ENCODE measurements at regions not wholly inside any gene's neighbourhood (a gene's known extent, or its start where the extent isn't known, plus 50 kb on each side); places are given as distances from the start of the nearest gene placed in this dataset.

DNA sequence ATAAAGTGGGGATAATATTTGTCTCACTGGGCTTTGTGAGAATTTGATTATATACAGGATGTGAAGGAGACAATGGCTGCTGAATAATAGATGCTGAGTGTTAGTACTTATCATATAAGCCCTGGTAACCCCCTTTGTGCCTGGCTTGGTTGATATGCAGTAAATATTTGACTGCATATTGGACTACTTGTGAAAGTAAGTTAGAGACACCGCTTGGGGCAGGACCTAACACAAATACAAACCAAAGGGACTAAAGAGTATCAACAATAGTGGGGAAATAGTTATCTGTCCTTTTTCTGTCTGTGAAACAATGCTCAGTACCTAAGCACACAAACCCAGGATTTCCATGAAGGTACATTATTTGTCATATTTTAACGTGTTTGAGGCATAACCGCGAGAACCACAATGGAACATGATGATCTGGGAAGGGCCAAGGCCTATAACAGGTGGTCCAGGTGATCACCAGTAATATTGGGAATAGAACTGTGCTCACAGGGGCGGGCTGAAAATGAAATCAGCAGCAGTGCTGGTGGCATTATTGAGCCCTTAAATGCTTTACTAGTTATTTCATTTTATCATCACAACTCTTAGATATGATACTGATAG is 138.2 kb upstream of the SMARCA2 start (continued):
- TF ChIP-seq, protein P1, sequence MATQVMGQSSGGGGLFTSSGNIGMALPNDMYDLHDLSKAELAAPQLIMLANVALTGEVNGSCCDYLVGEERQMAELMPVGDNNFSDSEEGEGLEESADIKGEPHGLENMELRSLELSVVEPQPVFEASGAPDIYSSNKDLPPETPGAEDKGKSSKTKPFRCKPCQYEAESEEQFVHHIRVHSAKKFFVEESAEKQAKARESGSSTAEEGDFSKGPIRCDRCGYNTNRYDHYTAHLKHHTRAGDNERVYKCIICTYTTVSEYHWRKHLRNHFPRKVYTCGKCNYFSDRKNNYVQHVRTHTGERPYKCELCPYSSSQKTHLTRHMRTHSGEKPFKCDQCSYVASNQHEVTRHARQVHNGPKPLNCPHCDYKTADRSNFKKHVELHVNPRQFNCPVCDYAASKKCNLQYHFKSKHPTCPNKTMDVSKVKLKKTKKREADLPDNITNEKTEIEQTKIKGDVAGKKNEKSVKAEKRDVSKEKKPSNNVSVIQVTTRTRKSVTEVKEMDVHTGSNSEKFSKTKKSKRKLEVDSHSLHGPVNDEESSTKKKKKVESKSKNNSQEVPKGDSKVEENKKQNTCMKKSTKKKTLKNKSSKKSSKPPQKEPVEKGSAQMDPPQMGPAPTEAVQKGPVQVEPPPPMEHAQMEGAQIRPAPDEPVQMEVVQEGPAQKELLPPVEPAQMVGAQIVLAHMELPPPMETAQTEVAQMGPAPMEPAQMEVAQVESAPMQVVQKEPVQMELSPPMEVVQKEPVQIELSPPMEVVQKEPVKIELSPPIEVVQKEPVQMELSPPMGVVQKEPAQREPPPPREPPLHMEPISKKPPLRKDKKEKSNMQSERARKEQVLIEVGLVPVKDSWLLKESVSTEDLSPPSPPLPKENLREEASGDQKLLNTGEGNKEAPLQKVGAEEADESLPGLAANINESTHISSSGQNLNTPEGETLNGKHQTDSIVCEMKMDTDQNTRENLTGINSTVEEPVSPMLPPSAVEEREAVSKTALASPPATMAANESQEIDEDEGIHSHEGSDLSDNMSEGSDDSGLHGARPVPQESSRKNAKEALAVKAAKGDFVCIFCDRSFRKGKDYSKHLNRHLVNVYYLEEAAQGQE (IDR thresholded peaks at IDR 0.05; ENCODE audit: low read depth, low read length) = no peak
- no peak for TF ChIP-seq MXI1 (IDR thresholded peaks at IDR 0.05; ENCODE audit: low read depth, low read length)
- TF ChIP-seq, protein P2, sequence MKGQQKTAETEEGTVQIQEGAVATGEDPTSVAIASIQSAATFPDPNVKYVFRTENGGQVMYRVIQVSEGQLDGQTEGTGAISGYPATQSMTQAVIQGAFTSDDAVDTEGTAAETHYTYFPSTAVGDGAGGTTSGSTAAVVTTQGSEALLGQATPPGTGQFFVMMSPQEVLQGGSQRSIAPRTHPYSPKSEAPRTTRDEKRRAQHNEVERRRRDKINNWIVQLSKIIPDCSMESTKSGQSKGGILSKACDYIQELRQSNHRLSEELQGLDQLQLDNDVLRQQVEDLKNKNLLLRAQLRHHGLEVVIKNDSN (IDR thresholded peaks at IDR 0.05; ENCODE audit: borderline replicate concordance, low read depth) = no peak
- TF ChIP-seq NRF1 (IDR thresholded peaks at IDR 0.05; ENCODE audit: low read depth, low read length) = no peak
- TF ChIP-seq NFIC (IDR thresholded peaks at IDR 0.05; ENCODE audit: borderline replicate concordance) = no peak

DNA sequence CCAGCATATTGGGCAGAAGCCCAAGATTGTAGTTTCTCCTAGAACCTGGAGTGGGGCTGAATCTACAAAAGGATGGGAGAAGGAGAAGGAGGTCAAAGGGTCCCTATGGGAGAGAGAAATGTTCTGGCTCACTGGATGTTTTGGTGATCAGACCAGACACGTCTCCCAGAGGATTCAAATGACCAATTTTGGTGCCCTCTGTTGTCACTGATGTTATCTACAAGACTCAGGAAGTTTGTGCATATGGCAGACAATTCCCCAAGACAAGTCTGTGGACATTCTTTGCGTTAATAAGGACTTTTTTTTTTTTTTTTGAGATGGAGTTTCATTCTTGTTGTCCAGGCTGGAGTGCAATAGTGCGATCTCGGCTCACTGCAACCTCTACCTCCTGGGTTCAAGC is 137.2 kb upstream of the SMARCA2 start:
- Histone ChIP-seq H4K20me1 (ENCODE audit: insufficient read depth) (no peaks in the 10 kb centered on the region), H3K79me2 (ENCODE audit: insufficient read depth) (no peaks in the 10 kb centered on the region), H3K4me1 (ENCODE audit: control insufficient read depth in 1 of 2, insufficient read depth in 2 of 2, low read depth in 1 of 2, low read length in 1 of 2) (no peaks in the 10 kb centered on the region), H3K36me3 (replicated peaks in 1 of 2; ENCODE audit: control insufficient read depth in 1 of 2, insufficient read depth in 2 of 2, low read length in 1 of 2) (no peaks in the 10 kb centered on the region), H3K4me2 (no peak overlapping the region), H3K9me3 (no peaks in the 10 kb centered on the region), H2AFZ (ENCODE audit: low read depth) (no peak overlapping the region), H3K27me3 (ENCODE audit: insufficient read depth) (no peaks in the 10 kb centered on the region), H3K4me3 (ENCODE audit: low read depth in 2 of 2, low read length in 1 of 2) (no peak overlapping the region), H3K9ac (no peak overlapping the region), H3K27ac (ENCODE audit: low read depth in 2 of 2, low read length in 1 of 2) (no peak overlapping the region), H3K9me2 (no peaks in the 10 kb centered on the region), H3F3A (replicated peaks; ENCODE audit: insufficient read depth) (no peaks in the 10 kb centered on the region)
- 25% methylated on average over 4 of the region's 4 CpGs for whole genome bisulfite sequencing (ENCODE audit: low lambda C conversion rate)
- CTCF ChIA-PET = no interaction called here
- no peak for DNase-seq
- TF ChIP-seq, protein P3, sequence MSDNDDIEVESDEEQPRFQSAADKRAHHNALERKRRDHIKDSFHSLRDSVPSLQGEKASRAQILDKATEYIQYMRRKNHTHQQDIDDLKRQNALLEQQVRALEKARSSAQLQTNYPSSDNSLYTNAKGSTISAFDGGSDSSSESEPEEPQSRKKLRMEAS (IDR thresholded peaks at IDR 0.05; ENCODE audit: low read depth) = no peak
- TF ChIP-seq CHD2 (IDR thresholded peaks at IDR 0.05; ENCODE audit: low read length, partially characterized antibody) = no peak
- TF ChIP-seq RXRA (IDR thresholded peaks at IDR 0.05; ENCODE audit: borderline replicate concordance, low read depth) = no peak
- TF ChIP-seq, protein P4, sequence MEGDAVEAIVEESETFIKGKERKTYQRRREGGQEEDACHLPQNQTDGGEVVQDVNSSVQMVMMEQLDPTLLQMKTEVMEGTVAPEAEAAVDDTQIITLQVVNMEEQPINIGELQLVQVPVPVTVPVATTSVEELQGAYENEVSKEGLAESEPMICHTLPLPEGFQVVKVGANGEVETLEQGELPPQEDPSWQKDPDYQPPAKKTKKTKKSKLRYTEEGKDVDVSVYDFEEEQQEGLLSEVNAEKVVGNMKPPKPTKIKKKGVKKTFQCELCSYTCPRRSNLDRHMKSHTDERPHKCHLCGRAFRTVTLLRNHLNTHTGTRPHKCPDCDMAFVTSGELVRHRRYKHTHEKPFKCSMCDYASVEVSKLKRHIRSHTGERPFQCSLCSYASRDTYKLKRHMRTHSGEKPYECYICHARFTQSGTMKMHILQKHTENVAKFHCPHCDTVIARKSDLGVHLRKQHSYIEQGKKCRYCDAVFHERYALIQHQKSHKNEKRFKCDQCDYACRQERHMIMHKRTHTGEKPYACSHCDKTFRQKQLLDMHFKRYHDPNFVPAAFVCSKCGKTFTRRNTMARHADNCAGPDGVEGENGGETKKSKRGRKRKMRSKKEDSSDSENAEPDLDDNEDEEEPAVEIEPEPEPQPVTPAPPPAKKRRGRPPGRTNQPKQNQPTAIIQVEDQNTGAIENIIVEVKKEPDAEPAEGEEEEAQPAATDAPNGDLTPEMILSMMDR (IDR thresholded peaks at IDR 0.05) = no peak
- no peak for TF ChIP-seq MXI1 (IDR thresholded peaks at IDR 0.05; ENCODE audit: low read depth, low read length)
- TF ChIP-seq, protein P5, sequence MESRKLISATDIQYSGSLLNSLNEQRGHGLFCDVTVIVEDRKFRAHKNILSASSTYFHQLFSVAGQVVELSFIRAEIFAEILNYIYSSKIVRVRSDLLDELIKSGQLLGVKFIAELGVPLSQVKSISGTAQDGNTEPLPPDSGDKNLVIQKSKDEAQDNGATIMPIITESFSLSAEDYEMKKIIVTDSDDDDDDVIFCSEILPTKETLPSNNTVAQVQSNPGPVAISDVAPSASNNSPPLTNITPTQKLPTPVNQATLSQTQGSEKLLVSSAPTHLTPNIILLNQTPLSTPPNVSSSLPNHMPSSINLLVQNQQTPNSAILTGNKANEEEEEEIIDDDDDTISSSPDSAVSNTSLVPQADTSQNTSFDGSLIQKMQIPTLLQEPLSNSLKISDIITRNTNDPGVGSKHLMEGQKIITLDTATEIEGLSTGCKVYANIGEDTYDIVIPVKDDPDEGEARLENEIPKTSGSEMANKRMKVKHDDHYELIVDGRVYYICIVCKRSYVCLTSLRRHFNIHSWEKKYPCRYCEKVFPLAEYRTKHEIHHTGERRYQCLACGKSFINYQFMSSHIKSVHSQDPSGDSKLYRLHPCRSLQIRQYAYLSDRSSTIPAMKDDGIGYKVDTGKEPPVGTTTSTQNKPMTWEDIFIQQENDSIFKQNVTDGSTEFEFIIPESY (IDR thresholded peaks at IDR 0.05; ENCODE audit: borderline replicate concordance, low read depth) = no peak
- TF ChIP-seq, protein P6, sequence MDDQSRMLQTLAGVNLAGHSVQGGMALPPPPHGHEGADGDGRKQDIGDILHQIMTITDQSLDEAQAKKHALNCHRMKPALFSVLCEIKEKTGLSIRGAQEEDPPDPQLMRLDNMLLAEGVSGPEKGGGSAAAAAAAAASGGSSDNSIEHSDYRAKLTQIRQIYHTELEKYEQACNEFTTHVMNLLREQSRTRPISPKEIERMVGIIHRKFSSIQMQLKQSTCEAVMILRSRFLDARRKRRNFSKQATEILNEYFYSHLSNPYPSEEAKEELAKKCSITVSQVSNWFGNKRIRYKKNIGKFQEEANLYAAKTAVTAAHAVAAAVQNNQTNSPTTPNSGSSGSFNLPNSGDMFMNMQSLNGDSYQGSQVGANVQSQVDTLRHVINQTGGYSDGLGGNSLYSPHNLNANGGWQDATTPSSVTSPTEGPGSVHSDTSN (IDR thresholded peaks at IDR 0.05) = no peak
- TF ChIP-seq RAD21 (IDR thresholded peaks at IDR 0.05; ENCODE audit: low read length) = no peak
- TF ChIP-seq FOXJ3 (CRISPR knock-in tag; IDR thresholded peaks at IDR 0.05) = no peak
- no peak for TF ChIP-seq EZH2phosphoT487 (IDR thresholded peaks at IDR 0.05; ENCODE audit: borderline replicate concordance, low read depth)
- TF ChIP-seq ELF1 (IDR thresholded peaks at IDR 0.05) = no peak
- no peak for TF ChIP-seq SIN3A (IDR thresholded peaks at IDR 0.05; ENCODE audit: borderline replicate concordance, low read depth, low read length)
- TF ChIP-seq GATA2 (CRISPR knock-in tag; IDR thresholded peaks at IDR 0.05) = no peak
- TF ChIP-seq, protein P2 (IDR thresholded peaks at IDR 0.05; ENCODE audit: borderline replicate concordance, low read depth) = no peak
- TF ChIP-seq TAF1 (IDR thresholded peaks at IDR 0.05; ENCODE audit: borderline replicate concordance, low read depth, low read length) = no peak
- TF ChIP-seq, protein P7, sequence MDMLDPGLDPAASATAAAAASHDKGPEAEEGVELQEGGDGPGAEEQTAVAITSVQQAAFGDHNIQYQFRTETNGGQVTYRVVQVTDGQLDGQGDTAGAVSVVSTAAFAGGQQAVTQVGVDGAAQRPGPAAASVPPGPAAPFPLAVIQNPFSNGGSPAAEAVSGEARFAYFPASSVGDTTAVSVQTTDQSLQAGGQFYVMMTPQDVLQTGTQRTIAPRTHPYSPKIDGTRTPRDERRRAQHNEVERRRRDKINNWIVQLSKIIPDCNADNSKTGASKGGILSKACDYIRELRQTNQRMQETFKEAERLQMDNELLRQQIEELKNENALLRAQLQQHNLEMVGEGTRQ (IDR thresholded peaks at IDR 0.05; ENCODE audit: borderline replicate concordance, low read depth, low read length) = no peak
- POLR2A ChIA-PET = no interaction called here
